Coronary artery (tissue), 2 donors: ENCODE measurements at regions not wholly inside any gene's neighbourhood (a gene's known extent, or its start where the extent isn't known, plus 50 kb on each side); places are given as distances from the start of the nearest gene placed in this dataset.

Source experiments
- DNase-seq: peaks from one replicate; pipeline ENCODE4 v3.0.0-alpha.2; 2017; ENCODE audit warnings: low spot score
- H3K27ac ChIP-seq, 2 donors: fragments of 200-600 bp; sonication (generic); one replicate each; pipeline ENCODE4 v1.5.1; 2016 to 2019
- H3K4me3 ChIP-seq: fragments of 200-600 bp; sonication (generic); 2 replicates; pipeline ENCODE4 v1.5.1; 2016; ENCODE audit warnings: mild to moderate bottlenecking, moderate library complexity
- CTCF ChIP-seq: fragments of 200-600 bp; sonication (generic); IDR thresholded peaks from one replicate; pipeline ENCODE4 v1.5.1; 2019; ENCODE audit warnings: antibody characterized with exemption

GRCh38 chr13:64272681-64273080 is 2857.0 kb upstream of the PCDH20 start:
- no peak for DNase-seq
- no peak overlapping the region for H3K4me3 ChIP-seq
- H3K27ac ChIP-seq, result no peak overlapping the region
- no peak for TF ChIP-seq CTCF

GRCh38 chr13:64266024-64266423 is 2850.4 kb upstream of the PCDH20 start:
- Histone ChIP-seq H3K4me3 (no peak overlapping the region), H3K27ac (no peak overlapping the region)
- no peak for DNase-seq
- no peak for TF ChIP-seq CTCF

- TF ChIP-seq CTCF, result no peak
- Histone ChIP-seq H3K27ac (no peak overlapping the region), H3K4me3 (no peak overlapping the region)
- no peak for DNase-seq
These were observed 2847.6 kb upstream of the PCDH20 start for GRCh38 chr13:64263285-64263684.

GRCh38 chr13:64256751-64257150 is 2841.1 kb upstream of the PCDH20 start:
- no peak overlapping the region for H3K27ac ChIP-seq
- no peak for TF ChIP-seq CTCF
- no peak overlapping the region for H3K4me3 ChIP-seq
- no peak for DNase-seq

GRCh38 chr13:64255988-64256387 is 2840.3 kb upstream of the PCDH20 start:
- DNase-seq, result no peak
- H3K4me3 ChIP-seq, result no peak overlapping the region
- no peak overlapping the region for H3K27ac ChIP-seq
- TF ChIP-seq CTCF, result no peak

GRCh38 chr13:64248371-64249065 is 2832.9 kb upstream of the PCDH20 start:
- DNase-seq, result no peak
- TF ChIP-seq CTCF, result no peak
- Histone ChIP-seq H3K4me3 (no peak overlapping the region), H3K27ac (no peak overlapping the region)

GRCh38 chr13:64239372-64239771 is 2823.7 kb upstream of the PCDH20 start:
- DNase-seq, result no peak

More at GRCh38 chr13:64239372-64239771, 2823.7 kb upstream of the PCDH20 start:
- Histone ChIP-seq H3K27ac (no peak overlapping the region), H3K4me3 (no peak overlapping the region)
- TF ChIP-seq CTCF, result no peak
